ENCODE measurements at regions not wholly inside any gene's neighbourhood (a gene's known extent, or its start where the extent isn't known, plus 50 kb on each side); places are given as distances from the start of the nearest gene placed in this dataset.

- ATAC-seq (ENCODE audit: low read depth) (no peak), DNase-seq (no peak)
- H3K27me3 ChIP-seq (replicated peaks in 1 of 4; ENCODE audit: control extremely low read depth in 1 of 4, control insufficient read depth in 3 of 4, insufficient read depth in 4 of 4, low read length in 3 of 4) = no peaks in the 10 kb centered on the region
- no peaks in the 10 kb centered on the region for H3K9me3 Mint-ChIP-seq (ENCODE audit: insufficient read depth)
- no peak overlapping the region for H3K4me3 Mint-ChIP-seq
- H3K27ac ChIP-seq (ENCODE audit: low read length in 2 of 2) = no peak overlapping the region
- H3K4me3 ChIP-seq (ENCODE audit: control extremely low read depth in 1 of 5, extremely low read depth in 1 of 5, insufficient read depth in 1 of 5, low read depth in 2 of 5, low read length in 4 of 5) = no peak overlapping the region
- H3K36me3 ChIP-seq (replicated peaks in 1 of 2; ENCODE audit: control extremely low read depth in 1 of 2, control insufficient read depth in 1 of 2, extremely low read depth in 1 of 2, insufficient read depth in 2 of 2, low read length in 1 of 2) = no peaks in the 10 kb centered on the region
- no peak for TF ChIP-seq CTCF (IDR thresholded peaks at IDR 0.05)
- no peak for TF ChIP-seq EZH2 (IDR thresholded peaks at IDR 0.05; ENCODE audit: borderline replicate concordance, insufficient read depth, low read depth, low read length, poor library complexity, severe bottlenecking)
- 63% methylated on average over 5 of the region's 5 CpGs for WGBS (ENCODE audit: insufficient coverage)
- intact Hi-C loops (cut with micrococcal nuclease) = no loop called here
- no peaks in the 10 kb centered on the region for H4K20me1 ChIP-seq (ENCODE audit: control insufficient read depth, insufficient read depth, low read length, poor library complexity, severe bottlenecking)
- no peak overlapping the region for H3K4me2 ChIP-seq (replicated peaks; ENCODE audit: low read depth, low read length, poor library complexity, severe bottlenecking)
- peaks cover 10% of the 10 kb centered on the region for H3K27me3 Mint-ChIP-seq
- H3K9me3 ChIP-seq (ENCODE audit: control extremely low read depth in 1 of 3, control insufficient read depth in 2 of 3, insufficient read depth in 1 of 3, low read length in 2 of 3) = no peaks in the 10 kb centered on the region
- no peaks in the 10 kb centered on the region for H3K79me2 ChIP-seq (ENCODE audit: control insufficient read depth, insufficient read depth, low read length)
- no peak overlapping the region for H2AFZ ChIP-seq (ENCODE audit: insufficient read depth, low read depth, low read length, poor library complexity, severe bottlenecking)
- POLR2A ChIA-PET = no interaction called here
- H3K9ac ChIP-seq (ENCODE audit: low read length) = no peak overlapping the region
- H3K4me1 ChIP-seq (ENCODE audit: control insufficient read depth in 2 of 2, insufficient read depth in 2 of 2, low read length in 2 of 2) = no peaks in the 10 kb centered on the region
- CTCF ChIA-PET = no interaction called here
- no peaks in the 10 kb centered on the region for H3K4me1 Mint-ChIP-seq
- no peak overlapping the region for H3K27ac Mint-ChIP-seq
These were observed 598.2 kb upstream of the KLF4 start for GRCh38 chr9:108087781-108088180.

- DNase-seq (no peak), ATAC-seq (ENCODE audit: low read depth) (no peak)
- no peaks in the 10 kb centered on the region for H3K27me3 ChIP-seq (replicated peaks in 1 of 4; ENCODE audit: control extremely low read depth in 1 of 4, control insufficient read depth in 3 of 4, insufficient read depth in 4 of 4, low read length in 3 of 4)
- ChIA-PET CTCF (no interaction called here), POLR2A (no interaction called here)
- no peak overlapping the region for H2AFZ ChIP-seq (ENCODE audit: insufficient read depth, low read depth, low read length, poor library complexity, severe bottlenecking)
- TF ChIP-seq CTCF (IDR thresholded peaks at IDR 0.05) (no peak), EZH2 (IDR thresholded peaks at IDR 0.05; ENCODE audit: borderline replicate concordance, insufficient read depth, low read depth, low read length, poor library complexity, severe bottlenecking) (no peak)
- 70% methylated on average over 3 of the region's 4 CpGs for WGBS (ENCODE audit: insufficient coverage)
- no peaks in the 10 kb centered on the region for H3K9me3 Mint-ChIP-seq (ENCODE audit: insufficient read depth)
- H3K79me2 ChIP-seq (ENCODE audit: control insufficient read depth, insufficient read depth, low read length) = no peaks in the 10 kb centered on the region
- no peaks in the 10 kb centered on the region for H3K4me1 ChIP-seq (ENCODE audit: control insufficient read depth in 2 of 2, insufficient read depth in 2 of 2, low read length in 2 of 2)
- H3K9ac ChIP-seq (ENCODE audit: low read length) = no peak overlapping the region
- no peak overlapping the region for H3K27ac Mint-ChIP-seq
- H3K4me2 ChIP-seq (replicated peaks; ENCODE audit: low read depth, low read length, poor library complexity, severe bottlenecking) = no peak overlapping the region
- intact Hi-C loops (cut with micrococcal nuclease) = no loop called here
- H3K27me3 Mint-ChIP-seq = peaks cover 10% of the 10 kb centered on the region
- H3K4me1 Mint-ChIP-seq = no peaks in the 10 kb centered on the region
- H3K9me3 ChIP-seq (ENCODE audit: control extremely low read depth in 1 of 3, control insufficient read depth in 2 of 3, insufficient read depth in 1 of 3, low read length in 2 of 3) = no peaks in the 10 kb centered on the region
- H3K27ac ChIP-seq (ENCODE audit: low read length in 2 of 2) = no peak overlapping the region
- no peak overlapping the region for H3K4me3 Mint-ChIP-seq
- H4K20me1 ChIP-seq (ENCODE audit: control insufficient read depth, insufficient read depth, low read length, poor library complexity, severe bottlenecking) = no peaks in the 10 kb centered on the region
- no peak overlapping the region for H3K4me3 ChIP-seq (ENCODE audit: control extremely low read depth in 1 of 5, extremely low read depth in 1 of 5, insufficient read depth in 1 of 5, low read depth in 2 of 5, low read length in 4 of 5)
- H3K36me3 ChIP-seq (replicated peaks in 1 of 2; ENCODE audit: control extremely low read depth in 1 of 2, control insufficient read depth in 1 of 2, extremely low read depth in 1 of 2, insufficient read depth in 2 of 2, low read length in 1 of 2) = no peaks in the 10 kb centered on the region
These were observed 597.1 kb upstream of the KLF4 start for GRCh38 chr9:108086624-108087023.

Measured in B cell (primary cell).